Adrenal gland (tissue), 9 donors: ENCODE measurements at regions not wholly inside any gene's neighbourhood (a gene's known extent, or its start where the extent isn't known, plus 50 kb on each side); places are given as distances from the start of the nearest gene placed in this dataset.

Source experiments
- DNase-seq, 7 donors: peaks; one replicate each; pipeline ENCODE4 v3.0.0-alpha.2; 2019 to 2020
- H3K27ac ChIP-seq, 5 donors: fragments of 200-600 bp; sonication (generic) in 4 of 5; 1 replicate in 3 of 5; 2 replicates in 2 of 5; pipeline versions ENCODE4 v1.5.1 to v1.8.0; 2016 to 2020; ENCODE audit warnings: mild to moderate bottlenecking in 1 of 5
- H3K27me3 ChIP-seq: fragments of 200-600 bp; 2 replicates; pipeline ENCODE4 v1.8.0; 2021
- H3K36me3 ChIP-seq, 2 donors: fragments of 200-600 bp; replicated peaks in 1 of 2; 1 replicate in 1 of 2; 2 replicates in 1 of 2; pipeline versions ENCODE4 v1.5.1 to v1.8.0; 2018 to 2022
- H3K4me1 ChIP-seq, 2 donors: fragments of 200-600 bp; replicated peaks in 1 of 2; 1 replicate in 1 of 2; 2 replicates in 1 of 2; pipeline versions ENCODE4 v1.5.1 to v1.8.0; 2018 to 2021
- H3K4me3 ChIP-seq, 4 donors: fragments of 200-600 bp; sonication (generic) in 3 of 4; one replicate each; pipeline ENCODE4 v1.5.1; 2016 to 2018
- H3K9me3 ChIP-seq, 3 donors: fragments of 200-600 bp; sonication (generic) in 1 of 3; replicated peaks in 1 of 3; 1 replicate in 2 of 3; 2 replicates in 1 of 3; pipeline versions ENCODE4 v1.5.1 to v1.8.0; 2016 to 2021
- CTCF ChIP-seq, 6 experiments: fragments of 450-650 bp in 4 of 6; fragments of 200-600 bp in 2 of 6; sonication (generic) in 1 of 6; IDR thresholded peaks; 1 replicate in 5 of 6; 2 replicates in 1 of 6; pipeline versions ENCODE4 v1.5.1 to v1.8.0; 2016 to 2021; ENCODE audit warnings: antibody characterized with exemption in 6 of 6, mild to moderate bottlenecking in 2 of 6, moderate library complexity in 1 of 6
- POLR2A ChIP-seq, 2 donors: fragments of 450-650 bp; IDR thresholded peaks; one replicate each; pipeline ENCODE4 v1.6.1; 2017; ENCODE audit warnings: antibody characterized with exemption in 2 of 2, mild to moderate bottlenecking in 2 of 2, moderate library complexity in 1 of 2
- WGBS, 4 donors: extraction: QIAGEN DNeasy Blood & Tissue Kit in 2 of 4; methylation state at CpG; one replicate each; pipeline versions ENCODE4 v1.1.5 to v1.1.7; 2013 to 2017; 5-methylcytosine and 5-hydroxymethylcytosine counted together
- intact Hi-C, 2 donors: fragments of 100-400 bp; cut with DNase I; formaldehyde crosslinking; loops; one replicate each; pipeline versions ENCODE4 v1.14.1 to v1.15.0; 2022 to 2023
- donor health status: healthy with polysubstance abuse.
- donor health status: Bipolar disorder and iron deficiency.
- donor health status: DM: yes; HTN: yes; CAD: no.
- donor health status: DM: no; HTN: no; CAD: no.
- donor health status: DM: no; HTN: no; CAD: no.

DNA sequence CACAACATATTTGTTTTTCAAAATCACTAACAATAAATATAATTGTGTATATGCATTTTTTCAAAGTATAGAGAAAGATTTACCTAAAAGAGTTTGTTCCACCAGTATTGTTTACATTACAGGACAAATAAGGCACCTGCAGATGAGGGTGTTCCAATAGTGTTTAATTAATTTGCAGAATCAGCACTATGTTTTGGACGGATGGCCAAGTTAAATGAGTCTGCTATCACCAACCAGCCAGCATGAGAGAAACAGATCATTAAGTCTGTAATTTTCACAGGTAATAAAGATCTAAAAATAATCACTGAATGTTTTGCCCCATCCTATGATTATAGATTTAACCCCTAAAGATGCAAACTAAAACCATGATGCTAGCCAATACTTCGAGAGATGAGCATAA is 2247.0 kb downstream of the NCAM2 start:
- H3K27ac ChIP-seq: no peak overlapping the region
- no peaks in the 10 kb centered on the region for H3K36me3 ChIP-seq
- no peak for TF ChIP-seq POLR2A (IDR thresholded peaks at IDR 0.05)
- TF ChIP-seq CTCF (IDR thresholded peaks at IDR 0.05): no peak
- DNase-seq: no peak
- H3K9me3 ChIP-seq: no peaks in the 10 kb centered on the region
- H3K27me3 ChIP-seq: no peaks in the 10 kb centered on the region
- 79 to 86% (median 83%) methylated on average over 2 of the region's 2 CpGs for WGBS, 4 donors
- H3K4me3 ChIP-seq: no peak overlapping the region
- H3K4me1 ChIP-seq: no peaks in the 10 kb centered on the region
- intact Hi-C loops: no loop called here

DNA sequence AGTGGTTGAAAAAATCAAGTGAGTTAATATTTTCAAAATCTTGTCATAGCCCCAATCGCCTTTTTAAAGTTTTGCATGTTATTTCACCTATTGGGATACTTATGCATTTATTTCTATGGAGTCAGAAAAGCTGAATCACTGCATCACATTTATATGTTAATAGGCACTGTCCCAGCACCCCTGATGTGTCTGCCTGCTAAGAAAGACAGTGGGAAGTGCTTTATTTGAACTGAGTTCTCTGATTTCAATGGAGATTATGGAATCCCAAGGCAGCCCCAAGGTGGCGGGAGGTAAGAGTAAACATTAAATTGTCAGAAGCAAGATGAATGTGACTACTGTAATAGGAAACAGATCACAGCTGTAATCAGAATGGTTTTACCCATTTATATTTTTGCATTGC is 2225.7 kb downstream of the NCAM2 start:
- Histone ChIP-seq H3K4me1 (no peaks in the 10 kb centered on the region), H3K9me3 (no peaks in the 10 kb centered on the region), H3K27me3 (no peaks in the 10 kb centered on the region), H3K27ac (no peak overlapping the region), H3K36me3 (no peaks in the 10 kb centered on the region), H3K4me3 (no peak overlapping the region)
- intact Hi-C loops: no loop called here
- 77 to 84% (median 81%) methylated on average over 2 of the region's 2 CpGs for WGBS, 4 donors
- DNase-seq: no peak
- TF ChIP-seq POLR2A (IDR thresholded peaks at IDR 0.05): no peak
- TF ChIP-seq CTCF (IDR thresholded peaks at IDR 0.05): no peak

DNA sequence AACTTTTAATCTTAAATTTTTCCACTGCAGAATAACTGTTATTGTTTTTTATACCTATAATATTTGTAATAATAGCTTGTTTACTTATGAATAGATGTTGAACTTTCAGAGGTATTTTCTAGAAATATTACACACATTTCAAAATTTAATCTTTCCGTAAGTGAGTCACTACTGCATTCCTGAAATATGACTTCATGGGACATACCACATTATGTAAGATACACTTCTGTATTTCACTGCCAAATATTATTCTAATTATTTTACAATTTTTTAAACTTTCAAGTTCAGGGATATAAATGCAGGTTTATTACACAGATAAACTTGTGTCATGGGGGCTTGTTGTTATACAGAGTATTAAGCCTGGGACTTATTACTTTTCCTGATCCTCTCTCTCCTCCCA is 2220.5 kb downstream of the NCAM2 start:
- no peak overlapping the region for H3K4me3 ChIP-seq
- H3K27ac ChIP-seq: no peak overlapping the region
- DNase-seq: no peak
- no peaks in the 10 kb centered on the region for H3K36me3 ChIP-seq
- 70 to 81% (median 74%) methylated on average over 1 of the region's 1 CpG for WGBS, 4 donors
- no peaks in the 10 kb centered on the region for H3K9me3 ChIP-seq
- H3K4me1 ChIP-seq: no peaks in the 10 kb centered on the region
- TF ChIP-seq CTCF (IDR thresholded peaks at IDR 0.05): no peak
- TF ChIP-seq POLR2A (IDR thresholded peaks at IDR 0.05): no peak
- intact Hi-C loops: no loop called here
- H3K27me3 ChIP-seq: no peaks in the 10 kb centered on the region

GRCh38 chr21:23217597-23217996 is 2219.4 kb downstream of the NCAM2 start:
- Histone ChIP-seq H3K9me3 (no peaks in the 10 kb centered on the region), H3K36me3 (no peaks in the 10 kb centered on the region), H3K4me1 (no peaks in the 10 kb centered on the region), H3K27me3 (no peaks in the 10 kb centered on the region), H3K4me3 (no peak overlapping the region), H3K27ac (no peak overlapping the region)
- no peak for DNase-seq
- 34 to 83% (median 72%) methylated on average over 1 of the region's 1 CpG for WGBS, 4 donors
- intact Hi-C loops: no loop called here
- TF ChIP-seq POLR2A (IDR thresholded peaks at IDR 0.05) (no peak), CTCF (IDR thresholded peaks at IDR 0.05) (no peak)
